Activated naive CD8-positive, alpha-beta T cell (primary cell): ENCODE measurements at regions not wholly inside any gene's neighbourhood (a gene's known extent, or its start where the extent isn't known, plus 50 kb on each side); places are given as distances from the start of the nearest gene placed in this dataset.

Source experiments
- H3K27ac Mint-ChIP-seq: one replicate; pipeline ENCODE4 v1.8.0; 2021; ENCODE audit warnings: mixed read lengths
- H3K27me3 Mint-ChIP-seq: one replicate; pipeline ENCODE4 v1.8.0; 2021; ENCODE audit warnings: mixed read lengths
- H3K36me3 Mint-ChIP-seq: one replicate; pipeline ENCODE4 v1.8.0; 2021; ENCODE audit warnings: mixed read lengths
- H3K4me1 Mint-ChIP-seq: one replicate; pipeline ENCODE4 v1.8.0; 2021; ENCODE audit warnings: low read depth, mixed read lengths
- H3K4me3 Mint-ChIP-seq: one replicate; pipeline ENCODE4 v1.8.0; 2021; ENCODE audit warnings: mild to moderate bottlenecking, mixed read lengths
- H3K9me3 Mint-ChIP-seq: one replicate; pipeline ENCODE4 v1.8.0; 2021; ENCODE audit warnings: low read depth, mixed read lengths

- Mint-ChIP-seq H3K27ac (no peak overlapping the region), H3K4me1 (no peaks in the 10 kb centered on the region), H3K9me3 (no peaks in the 10 kb centered on the region), H3K36me3 (no peaks in the 10 kb centered on the region), H3K4me3 (no peak overlapping the region), H3K27me3 (no peaks in the 10 kb centered on the region)
Observed at GRCh38 chr2:503288-503999, 173.8 kb downstream of the TMEM18 start.

GRCh38 chr2:502831-503230 is 174.4 kb downstream of the TMEM18 start:
- H3K27me3 Mint-ChIP-seq = no peaks in the 10 kb centered on the region
- no peak overlapping the region for H3K27ac Mint-ChIP-seq
- H3K4me3 Mint-ChIP-seq = no peak overlapping the region
- H3K9me3 Mint-ChIP-seq = no peaks in the 10 kb centered on the region
- H3K36me3 Mint-ChIP-seq = no peaks in the 10 kb centered on the region
- H3K4me1 Mint-ChIP-seq = no peaks in the 10 kb centered on the region

GRCh38 chr2:501667-502066 is 175.5 kb downstream of the TMEM18 start:
- Mint-ChIP-seq H3K27ac (no peak overlapping the region), H3K4me1 (no peaks in the 10 kb centered on the region), H3K9me3 (no peaks in the 10 kb centered on the region), H3K36me3 (no peaks in the 10 kb centered on the region), H3K27me3 (peaks cover 1% of the 10 kb centered on the region), H3K4me3 (no peak overlapping the region)

DNA sequence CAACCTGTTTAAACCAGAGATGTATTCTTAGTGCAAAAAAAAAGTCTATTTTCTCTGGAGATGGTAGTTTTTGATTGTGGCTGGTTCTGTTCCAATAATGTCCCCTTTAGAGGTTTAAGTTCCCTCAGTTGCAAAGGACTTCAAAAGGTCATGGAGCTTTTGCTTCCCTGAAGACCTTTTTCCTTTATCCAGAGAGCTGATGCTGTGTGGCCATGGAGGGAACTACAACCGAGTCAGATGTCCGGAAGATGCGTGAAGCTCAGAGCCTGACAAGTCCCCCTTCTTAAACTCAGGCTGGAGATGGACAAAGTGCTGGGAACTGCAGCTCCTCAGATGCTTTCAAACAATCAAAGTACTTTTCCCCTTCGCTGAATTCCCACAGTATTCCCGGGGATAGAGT is 176.1 kb downstream of the TMEM18 start:
- Mint-ChIP-seq H3K4me3 (no peak overlapping the region), H3K27me3 (peaks cover 1% of the 10 kb centered on the region), H3K4me1 (no peaks in the 10 kb centered on the region), H3K27ac (no peak overlapping the region), H3K9me3 (no peaks in the 10 kb centered on the region), H3K36me3 (no peaks in the 10 kb centered on the region)

GRCh38 chr2:499726-500125 is 177.5 kb downstream of the TMEM18 start:
- Mint-ChIP-seq H3K36me3 (no peaks in the 10 kb centered on the region), H3K27ac (no peak overlapping the region), H3K9me3 (no peaks in the 10 kb centered on the region), H3K4me1 (no peaks in the 10 kb centered on the region), H3K27me3 (peaks cover 1% of the 10 kb centered on the region), H3K4me3 (no peak overlapping the region)

DNA sequence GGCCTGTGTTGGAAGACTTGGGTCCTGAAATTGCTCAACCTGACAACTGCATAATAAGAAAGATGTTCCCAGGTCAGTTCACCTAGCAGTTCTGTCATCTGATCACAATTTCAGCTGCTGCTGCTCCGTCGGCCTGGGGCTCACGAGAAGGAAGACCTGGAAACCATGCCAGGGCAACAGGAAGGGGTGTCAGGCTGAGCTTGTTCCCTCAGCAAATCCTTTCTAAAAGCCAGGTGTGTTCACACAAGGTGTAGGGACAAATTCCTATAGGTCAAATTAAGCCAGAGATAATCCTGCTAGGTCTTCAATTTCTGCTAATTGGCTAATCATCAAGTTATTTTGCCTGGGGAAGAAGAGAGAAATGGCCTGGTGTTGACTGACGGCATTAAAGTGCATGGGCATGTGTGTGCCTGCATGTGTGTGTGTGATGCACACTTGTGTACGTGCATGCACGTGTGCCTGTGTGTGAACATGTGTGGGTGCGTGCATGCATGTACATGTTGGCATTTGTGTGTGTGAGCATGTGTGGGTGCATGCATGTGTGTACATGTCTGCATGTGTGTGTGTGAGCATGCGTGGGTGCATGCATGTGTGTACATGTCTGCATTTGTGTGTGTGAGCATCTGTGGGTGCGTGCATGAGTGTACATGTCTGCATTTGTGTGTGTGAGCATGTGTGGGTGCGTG is 178.6 kb downstream of the TMEM18 start:
- no peaks in the 10 kb centered on the region for H3K4me1 Mint-ChIP-seq
- H3K27ac Mint-ChIP-seq = no peak overlapping the region
- no peaks in the 10 kb centered on the region for H3K36me3 Mint-ChIP-seq
- H3K9me3 Mint-ChIP-seq = no peaks in the 10 kb centered on the region
- H3K27me3 Mint-ChIP-seq = peaks cover 4% of the 10 kb centered on the region
- no peak overlapping the region for H3K4me3 Mint-ChIP-seq

DNA sequence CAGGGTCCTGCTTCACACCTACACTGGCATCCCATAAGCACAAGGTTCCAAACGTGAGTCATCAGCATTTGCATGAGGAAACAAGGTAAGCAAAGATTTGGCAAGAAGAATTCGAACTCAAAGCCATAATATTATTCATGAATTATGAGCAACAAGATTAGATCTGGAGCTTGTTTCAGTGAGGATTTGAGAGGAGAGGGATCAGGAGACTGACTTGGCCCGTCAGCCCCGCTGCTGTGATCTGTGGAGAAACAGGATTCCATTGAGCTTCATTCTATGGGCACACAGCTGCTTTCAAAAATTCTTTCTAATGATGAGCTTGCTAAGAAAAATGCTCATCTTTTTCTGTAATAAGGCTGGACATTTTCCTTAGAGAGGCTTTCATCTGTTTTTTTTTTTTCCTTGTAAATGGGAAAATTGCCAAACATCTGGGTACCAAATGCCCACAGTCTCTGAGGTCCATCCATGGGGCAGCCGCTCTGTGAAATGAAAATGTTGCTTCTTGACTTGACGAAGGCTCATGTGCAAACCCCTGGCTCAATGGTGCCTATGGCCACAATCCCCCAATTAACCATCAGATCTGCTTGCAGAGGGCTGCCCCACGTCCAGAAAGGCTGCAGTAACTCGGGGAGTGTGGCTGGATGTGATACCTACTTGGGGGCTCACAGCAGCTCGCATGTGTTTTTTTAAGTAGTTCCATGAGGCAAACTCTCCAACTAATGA is 179.3 kb downstream of the TMEM18 start:
- no peaks in the 10 kb centered on the region for H3K4me1 Mint-ChIP-seq
- H3K4me3 Mint-ChIP-seq = no peak overlapping the region
- no peak overlapping the region for H3K27ac Mint-ChIP-seq
- H3K9me3 Mint-ChIP-seq = no peaks in the 10 kb centered on the region
- no peaks in the 10 kb centered on the region for H3K36me3 Mint-ChIP-seq
- peaks cover 4% of the 10 kb centered on the region for H3K27me3 Mint-ChIP-seq

GRCh38 chr2:496729-497128 is 180.5 kb downstream of the TMEM18 start:
- Mint-ChIP-seq H3K36me3 (no peaks in the 10 kb centered on the region), H3K27ac (no peak overlapping the region), H3K27me3 (peaks cover 4% of the 10 kb centered on the region), H3K9me3 (no peaks in the 10 kb centered on the region), H3K4me1 (no peaks in the 10 kb centered on the region), H3K4me3 (no peak overlapping the region)

- Mint-ChIP-seq H3K9me3 (no peaks in the 10 kb centered on the region), H3K27ac (no peak overlapping the region), H3K27me3 (peaks cover 4% of the 10 kb centered on the region), H3K4me3 (no peak overlapping the region), H3K4me1 (no peaks in the 10 kb centered on the region), H3K36me3 (no peaks in the 10 kb centered on the region)
Observed at GRCh38 chr2:495745-496275, 181.4 kb downstream of the TMEM18 start.

DNA sequence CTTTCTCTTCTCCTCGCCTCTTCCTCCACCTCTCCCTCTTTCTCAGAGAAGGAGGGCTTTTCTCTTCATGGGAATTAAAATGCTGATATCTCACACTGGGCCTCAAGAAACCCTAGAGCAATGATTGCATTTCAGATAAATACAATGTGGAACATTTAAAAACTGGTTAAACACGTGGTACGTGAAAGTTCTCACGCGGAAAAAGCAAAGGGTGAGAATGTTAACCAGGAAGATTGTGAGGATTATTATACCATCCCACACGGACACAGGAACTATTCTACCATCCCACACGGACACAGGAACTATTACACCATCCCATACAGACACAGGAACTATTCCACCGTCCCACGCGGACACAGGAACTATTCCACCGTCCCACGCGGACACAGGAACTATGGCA is 182.4 kb downstream of the TMEM18 start:
- Mint-ChIP-seq H3K27me3 (peaks cover 4% of the 10 kb centered on the region), H3K4me1 (no peaks in the 10 kb centered on the region), H3K27ac (no peak overlapping the region), H3K36me3 (no peaks in the 10 kb centered on the region), H3K9me3 (no peaks in the 10 kb centered on the region), H3K4me3 (no peak overlapping the region)

GRCh38 chr2:493228-493627 is 184.0 kb downstream of the TMEM18 start:
- Mint-ChIP-seq H3K27me3 (peaks cover 4% of the 10 kb centered on the region), H3K27ac (no peak overlapping the region), H3K4me3 (no peak overlapping the region), H3K4me1 (no peaks in the 10 kb centered on the region), H3K9me3 (no peaks in the 10 kb centered on the region), H3K36me3 (no peaks in the 10 kb centered on the region)

DNA sequence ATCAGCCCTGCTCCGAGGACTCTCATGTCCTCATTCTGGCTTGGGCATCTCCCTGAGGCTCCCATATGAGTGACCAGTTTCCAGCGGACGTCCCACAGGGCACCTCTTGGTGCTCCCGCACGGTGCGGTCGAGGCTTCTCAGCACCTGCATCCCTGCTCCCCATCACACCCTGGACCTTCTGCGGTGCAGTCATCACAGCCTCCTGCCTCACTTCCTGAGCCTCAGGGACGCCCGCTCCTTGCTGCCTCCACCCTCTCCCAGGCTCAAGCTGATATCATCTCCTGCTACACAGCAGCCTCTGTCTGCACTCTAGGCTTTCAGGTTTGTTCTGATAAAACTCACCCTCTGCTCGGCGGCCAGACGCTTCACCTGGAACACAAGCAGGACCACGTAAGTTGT is 185.0 kb downstream of the TMEM18 start:
- Mint-ChIP-seq H3K27me3 (peaks cover 4% of the 10 kb centered on the region), H3K4me1 (no peaks in the 10 kb centered on the region), H3K36me3 (no peaks in the 10 kb centered on the region), H3K9me3 (no peaks in the 10 kb centered on the region), H3K4me3 (no peak overlapping the region), H3K27ac (no peak overlapping the region)

GRCh38 chr2:489838-490237 is 187.4 kb downstream of the TMEM18 start:
- Mint-ChIP-seq H3K27ac (no peak overlapping the region), H3K4me1 (no peaks in the 10 kb centered on the region), H3K27me3 (peaks cover 3% of the 10 kb centered on the region), H3K4me3 (no peak overlapping the region), H3K9me3 (no peaks in the 10 kb centered on the region), H3K36me3 (no peaks in the 10 kb centered on the region)

GRCh38 chr2:489084-489483 is 188.1 kb downstream of the TMEM18 start:
- Mint-ChIP-seq H3K27ac (no peak overlapping the region), H3K9me3 (no peaks in the 10 kb centered on the region), H3K27me3 (peaks cover 3% of the 10 kb centered on the region), H3K4me3 (no peak overlapping the region), H3K36me3 (no peaks in the 10 kb centered on the region), H3K4me1 (no peaks in the 10 kb centered on the region)
